GM12865 (cell line): ENCODE measurements at regions not wholly inside any gene's neighbourhood (a gene's known extent, or its start where the extent isn't known, plus 50 kb on each side); places are given as distances from the start of the nearest gene placed in this dataset.

Experiments
- DNase-seq: peaks from one replicate; pipeline ENCODE4 v3.0.0; 2010; ENCODE audit warnings: low read depth
- H3K4me3 ChIP-seq: 2 replicates; pipeline ENCODE4 v1.5.1; 2011; ENCODE audit warnings: mild to moderate bottlenecking, low read depth, low read length, control low read depth
- CTCF ChIP-seq: IDR thresholded peaks from 2 replicates; pipeline ENCODE4 v1.5.1; 2011; ENCODE audit warnings: low read length, control low read depth, low read depth, inconsistent platforms; ENCODE audit not compliant: insufficient read depth; ENCODE audit errors: missing control alignments

GRCh38 chr14:43778937-43779639 lies 728.0 kb downstream of the FSCB start:
- DNase-seq, result no peak
- no peak overlapping the region for H3K4me3 ChIP-seq
- TF ChIP-seq CTCF, result no peak

- no peak for TF ChIP-seq CTCF
- DNase-seq, result no peak
- no peak overlapping the region for H3K4me3 ChIP-seq
Observed at GRCh38 chr14:43778570-43778936, 728.5 kb downstream of the FSCB start.

- no peak overlapping the region for H3K4me3 ChIP-seq
- no peak for DNase-seq
- TF ChIP-seq CTCF, result no peak
Observed at GRCh38 chr14:43765474-43765873, 741.6 kb downstream of the FSCB start.

GRCh38 chr14:43764433-43764832 lies 742.6 kb downstream of the FSCB start:
- no peak for TF ChIP-seq CTCF
- H3K4me3 ChIP-seq, result no peak overlapping the region
- DNase-seq, result no peak

GRCh38 chr14:43755707-43756106 lies 751.4 kb downstream of the FSCB start:
- TF ChIP-seq CTCF, result no peak
- no peak overlapping the region for H3K4me3 ChIP-seq
- no peak for DNase-seq

GRCh38 chr14:43754838-43755237 lies 752.2 kb downstream of the FSCB start:
- DNase-seq, result no peak
- no peak for TF ChIP-seq CTCF
- H3K4me3 ChIP-seq, result no peak overlapping the region

GRCh38 chr14:43745746-43746145 lies 761.3 kb downstream of the FSCB start:
- no peak for TF ChIP-seq CTCF
- no peak for DNase-seq
- H3K4me3 ChIP-seq, result no peak overlapping the region
